AG09319 (cell line): ENCODE measurements at regions not wholly inside any gene's neighbourhood (a gene's known extent, or its start where the extent isn't known, plus 50 kb on each side); places are given as distances from the start of the nearest gene placed in this dataset.

Experiments
- DNase-seq: peaks from one replicate; pipeline ENCODE4 v3.0.0-alpha.2; 2010; ENCODE audit warnings: low read depth; ENCODE audit errors: extremely low read depth
- CTCF ChIP-seq: IDR thresholded peaks from 2 replicates; pipeline ENCODE4 v1.5.1; 2011; ENCODE audit warnings: low read depth, mild to moderate bottlenecking, inconsistent platforms, low read length, moderate library complexity

- DNase-seq: no peak
- TF ChIP-seq CTCF: no peak
Observed at GRCh38 chr14:76273346-76273745, 102.6 kb upstream of the ESRRB start.

- TF ChIP-seq CTCF: no peak
Observed at GRCh38 chr14:76274324-76274723, 101.6 kb upstream of the ESRRB start.

GRCh38 chr14:76277586-76278130 is 98.3 kb upstream of the ESRRB start:
- no peak for TF ChIP-seq CTCF
- DNase-seq: no peak

More at GRCh38 chr14:76274324-76274723, 101.6 kb upstream of the ESRRB start:
- DNase-seq: no peak

GRCh38 chr14:76280221-76280620 is 95.7 kb upstream of the ESRRB start:
- TF ChIP-seq CTCF: no peak

GRCh38 chr14:76282581-76282980 is 93.4 kb upstream of the ESRRB start:
- DNase-seq: no peak
- TF ChIP-seq CTCF: no peak

More at GRCh38 chr14:76280221-76280620, 95.7 kb upstream of the ESRRB start:
- DNase-seq: no peak

GRCh38 chr14:76287063-76287462 is 88.9 kb upstream of the ESRRB start:
- TF ChIP-seq CTCF: no peak
- DNase-seq: no peak

- TF ChIP-seq CTCF: no peak
- DNase-seq: no peak
Observed at GRCh38 chr14:76289276-76289675, 86.7 kb upstream of the ESRRB start.
